WTC11 (cell line): ENCODE measurements at regions not wholly inside any gene's neighbourhood (a gene's known extent, or its start where the extent isn't known, plus 50 kb on each side); places are given as distances from the start of the nearest gene placed in this dataset.

Source experiments
- ZNF416 ChIP-seq: fragments of 250-450 bp; sonication (Bioruptor Pico); IDR thresholded peaks from 2 replicates; pipeline ENCODE4 v1.9.0; 2021; ENCODE audit warnings: mild to moderate bottlenecking, inconsistent platforms
- TF ChIP-seq, protein P1 (sequence below): fragments of 200-600 bp; IDR thresholded peaks from 2 replicates; pipeline ENCODE4 v1.8.0; 2022; ENCODE audit warnings: antibody characterized with exemption
- TF ChIP-seq, protein P2 (sequence below): sonication (generic); formaldehyde crosslinking; IDR thresholded peaks from 2 replicates; pipeline ENCODE4 v1.8.0; 2022; ENCODE audit warnings: mild to moderate bottlenecking, missing genetic modification reagents

DNA sequence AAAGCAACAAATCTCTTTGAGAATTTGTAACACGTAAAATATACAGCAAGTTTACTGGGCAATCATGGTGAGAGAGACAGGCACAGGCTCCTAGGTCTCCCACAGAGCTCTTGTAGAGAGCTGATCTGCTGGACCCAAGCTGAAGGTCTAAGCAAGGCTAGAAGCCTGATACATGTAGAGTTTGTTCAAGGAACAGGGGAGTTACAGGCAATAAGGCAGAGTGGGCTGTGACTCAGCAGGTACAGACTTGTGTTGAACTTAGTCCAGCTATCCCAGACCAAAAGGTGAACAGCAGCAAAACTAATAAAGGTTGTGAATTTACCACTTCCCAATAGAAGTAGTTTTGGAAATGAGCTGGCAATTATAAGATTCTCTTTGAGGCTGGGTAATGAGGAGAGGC, 273.6 kb downstream of the GRIN2B start:
- TF ChIP-seq, protein P1, sequence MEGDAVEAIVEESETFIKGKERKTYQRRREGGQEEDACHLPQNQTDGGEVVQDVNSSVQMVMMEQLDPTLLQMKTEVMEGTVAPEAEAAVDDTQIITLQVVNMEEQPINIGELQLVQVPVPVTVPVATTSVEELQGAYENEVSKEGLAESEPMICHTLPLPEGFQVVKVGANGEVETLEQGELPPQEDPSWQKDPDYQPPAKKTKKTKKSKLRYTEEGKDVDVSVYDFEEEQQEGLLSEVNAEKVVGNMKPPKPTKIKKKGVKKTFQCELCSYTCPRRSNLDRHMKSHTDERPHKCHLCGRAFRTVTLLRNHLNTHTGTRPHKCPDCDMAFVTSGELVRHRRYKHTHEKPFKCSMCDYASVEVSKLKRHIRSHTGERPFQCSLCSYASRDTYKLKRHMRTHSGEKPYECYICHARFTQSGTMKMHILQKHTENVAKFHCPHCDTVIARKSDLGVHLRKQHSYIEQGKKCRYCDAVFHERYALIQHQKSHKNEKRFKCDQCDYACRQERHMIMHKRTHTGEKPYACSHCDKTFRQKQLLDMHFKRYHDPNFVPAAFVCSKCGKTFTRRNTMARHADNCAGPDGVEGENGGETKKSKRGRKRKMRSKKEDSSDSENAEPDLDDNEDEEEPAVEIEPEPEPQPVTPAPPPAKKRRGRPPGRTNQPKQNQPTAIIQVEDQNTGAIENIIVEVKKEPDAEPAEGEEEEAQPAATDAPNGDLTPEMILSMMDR, result no peak
- no peak for TF ChIP-seq ZNF416 (CRISPR knock-in tag)
- TF ChIP-seq, protein P2, sequence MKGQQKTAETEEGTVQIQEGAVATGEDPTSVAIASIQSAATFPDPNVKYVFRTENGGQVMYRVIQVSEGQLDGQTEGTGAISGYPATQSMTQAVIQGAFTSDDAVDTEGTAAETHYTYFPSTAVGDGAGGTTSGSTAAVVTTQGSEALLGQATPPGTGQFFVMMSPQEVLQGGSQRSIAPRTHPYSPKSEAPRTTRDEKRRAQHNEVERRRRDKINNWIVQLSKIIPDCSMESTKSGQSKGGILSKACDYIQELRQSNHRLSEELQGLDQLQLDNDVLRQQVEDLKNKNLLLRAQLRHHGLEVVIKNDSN (CRISPR knock-in tag), result no peak
